NB4 (cell line): ENCODE measurements at regions not wholly inside any gene's neighbourhood (a gene's known extent, or its start where the extent isn't known, plus 50 kb on each side); places are given as distances from the start of the nearest gene placed in this dataset.
"Not testable (repeated sequence)": the region's sequence is repeated elsewhere in the genome, so short reads cannot be mapped to it uniquely, and the experiment has no call there.

Experiments
- DNase-seq: peaks from one replicate; pipeline ENCODE4 v3.0.0; 2010; ENCODE audit warnings: low read depth
- H3K4me3 ChIP-seq: one replicate; pipeline ENCODE4 v1.5.1; 2011; ENCODE audit warnings: mild to moderate bottlenecking, low read depth, low read length, moderate library complexity
- MYC ChIP-seq: IDR thresholded peaks from 2 replicates; pipeline ENCODE4 v1.6.1; 2011; ENCODE audit warnings: low read depth, low read length
- POLR2A ChIP-seq: IDR thresholded peaks from 2 replicates; pipeline ENCODE4 v1.6.1; 2011; ENCODE audit warnings: mild to moderate bottlenecking; ENCODE audit not compliant: insufficient read length; ENCODE audit errors: extremely low read depth
- TF ChIP-seq, protein P1 (sequence below): IDR thresholded peaks from one replicate; pipeline ENCODE4 v1.5.1; 2012; ENCODE audit warnings: low read depth, low read length
- TF ChIP-seq, protein P2 (sequence below): IDR thresholded peaks from 2 replicates; pipeline ENCODE4 v1.6.1; 2011; ENCODE audit warnings: low read depth, low read length

DNA sequence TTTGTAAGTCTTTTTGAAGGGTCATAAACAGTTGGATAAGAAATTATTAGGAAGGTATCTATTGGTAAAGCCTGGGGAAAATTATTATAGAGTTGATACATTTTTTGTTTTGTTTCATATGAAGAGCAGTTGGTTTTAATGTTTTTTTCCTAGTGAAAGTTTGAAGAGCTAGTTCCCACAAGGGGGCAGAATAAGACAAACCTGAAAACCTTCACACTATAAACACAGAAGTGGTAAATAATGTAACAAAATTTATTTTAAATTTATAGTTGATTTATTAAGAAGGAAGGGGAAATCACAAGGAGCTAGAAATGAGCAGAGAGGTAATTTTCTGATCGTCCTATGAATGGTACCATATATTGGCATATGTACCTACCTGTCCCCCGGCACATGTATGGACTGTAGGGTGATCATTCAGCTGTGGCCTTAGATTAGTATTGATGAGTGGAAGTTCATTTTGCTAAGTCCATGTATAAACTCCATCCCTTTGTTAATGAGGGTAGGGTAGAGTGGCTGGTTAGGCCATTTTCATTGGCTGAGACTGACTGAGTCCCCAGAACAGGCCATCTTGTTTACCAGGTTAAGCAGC is 116.3 kb downstream of the TANC2 start:
- TF ChIP-seq, protein P1, sequence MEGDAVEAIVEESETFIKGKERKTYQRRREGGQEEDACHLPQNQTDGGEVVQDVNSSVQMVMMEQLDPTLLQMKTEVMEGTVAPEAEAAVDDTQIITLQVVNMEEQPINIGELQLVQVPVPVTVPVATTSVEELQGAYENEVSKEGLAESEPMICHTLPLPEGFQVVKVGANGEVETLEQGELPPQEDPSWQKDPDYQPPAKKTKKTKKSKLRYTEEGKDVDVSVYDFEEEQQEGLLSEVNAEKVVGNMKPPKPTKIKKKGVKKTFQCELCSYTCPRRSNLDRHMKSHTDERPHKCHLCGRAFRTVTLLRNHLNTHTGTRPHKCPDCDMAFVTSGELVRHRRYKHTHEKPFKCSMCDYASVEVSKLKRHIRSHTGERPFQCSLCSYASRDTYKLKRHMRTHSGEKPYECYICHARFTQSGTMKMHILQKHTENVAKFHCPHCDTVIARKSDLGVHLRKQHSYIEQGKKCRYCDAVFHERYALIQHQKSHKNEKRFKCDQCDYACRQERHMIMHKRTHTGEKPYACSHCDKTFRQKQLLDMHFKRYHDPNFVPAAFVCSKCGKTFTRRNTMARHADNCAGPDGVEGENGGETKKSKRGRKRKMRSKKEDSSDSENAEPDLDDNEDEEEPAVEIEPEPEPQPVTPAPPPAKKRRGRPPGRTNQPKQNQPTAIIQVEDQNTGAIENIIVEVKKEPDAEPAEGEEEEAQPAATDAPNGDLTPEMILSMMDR, result peak; percentile 10
- TF ChIP-seq MYC, result no peak
- no peak for TF ChIP-seq POLR2A
- TF ChIP-seq, protein P2, sequence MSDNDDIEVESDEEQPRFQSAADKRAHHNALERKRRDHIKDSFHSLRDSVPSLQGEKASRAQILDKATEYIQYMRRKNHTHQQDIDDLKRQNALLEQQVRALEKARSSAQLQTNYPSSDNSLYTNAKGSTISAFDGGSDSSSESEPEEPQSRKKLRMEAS, result no peak
- DNase-seq, result peak; percentile 17
- no peak overlapping the region for H3K4me3 ChIP-seq

DNA sequence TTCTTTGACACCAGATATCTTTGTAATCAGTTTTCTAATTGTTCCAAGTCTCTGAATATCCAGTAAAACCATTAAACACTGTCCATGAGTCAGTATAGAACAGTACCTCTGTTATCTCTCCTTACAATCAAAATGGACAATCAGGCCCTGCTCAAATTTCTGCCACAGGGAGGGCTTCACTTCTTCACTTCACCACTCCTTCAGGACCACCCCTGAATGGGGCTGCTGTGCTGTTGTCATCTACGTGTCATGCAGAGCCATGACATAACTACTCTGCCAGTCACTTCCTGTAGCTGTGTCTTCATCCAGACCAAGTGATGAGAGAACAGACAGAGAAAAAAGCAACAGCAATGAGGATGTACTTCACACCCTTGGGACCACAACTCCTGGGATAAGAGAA is 116.9 kb downstream of the TANC2 start:
- TF ChIP-seq, protein P1, result no peak
- peak; percentile 6 for DNase-seq
- no peak overlapping the region for H3K4me3 ChIP-seq

DNA sequence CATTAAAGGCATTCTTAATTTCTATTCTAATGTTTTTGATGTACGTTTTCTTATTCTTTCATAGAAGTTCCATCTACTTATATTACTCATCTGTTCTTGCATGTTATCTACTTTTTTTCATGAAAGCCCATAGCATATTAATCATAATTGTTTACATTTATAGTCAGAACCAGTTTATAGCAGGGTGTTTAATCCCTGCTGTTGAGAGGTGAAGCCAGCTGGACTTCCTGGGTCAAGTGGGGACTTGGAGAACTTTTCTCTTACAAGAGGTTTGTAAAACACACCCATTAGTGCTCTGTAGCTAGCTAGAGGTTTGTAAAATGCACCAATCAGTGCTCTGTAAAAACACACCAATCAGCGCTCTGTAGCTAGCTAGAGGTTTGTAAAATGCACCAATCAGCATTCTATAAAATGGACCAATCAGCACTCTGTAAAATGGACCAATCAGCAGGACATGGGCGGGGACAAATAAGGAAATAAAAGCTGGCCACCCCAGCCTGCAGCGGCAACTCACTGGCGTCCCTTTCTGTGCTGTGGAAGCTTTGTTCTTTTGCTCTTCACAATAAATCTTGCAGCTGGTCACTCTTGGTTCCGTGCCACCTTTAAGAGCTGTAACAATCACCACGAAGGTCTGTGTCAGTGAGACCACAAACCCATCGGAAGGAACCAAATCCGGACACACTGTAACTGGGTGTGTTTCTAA is 120.6 kb downstream of the TANC2 start:
- TF ChIP-seq, protein P1, result no peak
- TF ChIP-seq, protein P2, result no peak
- no peak for TF ChIP-seq MYC
- TF ChIP-seq POLR2A, result no peak
- H3K4me3 ChIP-seq, result no peak overlapping the region
- no peak for DNase-seq

DNA sequence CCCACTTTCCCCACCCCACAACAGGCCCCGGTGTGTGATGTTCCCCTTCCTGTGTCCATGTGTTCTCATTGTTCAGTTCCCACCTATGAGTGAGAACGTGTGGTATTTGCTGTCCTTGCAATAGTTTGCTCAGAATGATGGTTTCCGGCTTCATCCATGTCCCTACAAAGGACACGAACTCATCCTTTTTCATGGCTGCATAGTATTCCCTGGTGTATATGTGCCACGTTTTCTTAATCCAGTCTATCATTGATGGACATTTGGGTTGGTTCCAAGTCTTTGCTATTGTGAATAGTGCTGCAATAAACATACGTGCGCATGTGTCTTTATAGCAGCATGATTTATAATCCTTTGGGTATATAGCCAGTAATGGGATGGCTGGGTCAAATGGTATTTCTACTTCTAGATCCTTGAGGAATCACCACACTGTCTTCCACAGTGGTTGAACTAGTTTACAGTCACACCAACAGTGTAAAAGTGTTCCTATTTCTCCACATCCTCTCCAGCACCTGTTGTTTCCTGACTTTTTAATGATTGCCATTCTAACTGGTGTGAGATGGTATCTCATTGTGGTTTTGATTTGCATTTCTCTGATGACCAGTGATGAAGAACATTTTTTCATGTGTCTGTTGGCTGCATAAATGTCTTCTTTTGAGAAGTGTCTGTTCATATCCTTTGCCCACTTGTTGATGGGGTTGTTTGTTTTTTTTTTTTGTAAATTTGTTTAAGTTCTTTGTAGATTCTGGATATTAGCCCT is 124.5 kb downstream of the TANC2 start:
- not testable (repeated sequence) for H3K4me3 ChIP-seq

DNA sequence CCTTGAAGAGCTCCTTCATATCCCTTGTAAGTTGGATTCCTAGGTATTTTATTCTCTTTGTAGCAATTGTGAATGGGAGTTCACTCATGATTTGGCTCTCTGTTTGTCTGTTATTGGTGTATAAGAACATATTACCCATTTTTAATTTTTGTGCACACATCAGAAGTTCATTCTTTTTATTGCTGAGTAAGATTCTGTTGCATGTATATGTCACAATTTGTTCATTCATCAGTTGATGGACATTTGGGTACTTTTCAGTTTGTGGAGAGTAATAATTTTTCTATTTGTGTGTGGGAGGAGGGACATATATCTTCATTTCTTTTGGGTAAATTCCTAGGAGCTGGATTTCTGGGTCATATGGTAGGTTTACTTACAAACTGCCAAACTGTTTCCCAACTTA is 125.9 kb downstream of the TANC2 start:
- not testable (repeated sequence) for DNase-seq, H3K4me3 ChIP-seq

More for the DNA sequence above, 124.5 kb downstream of the TANC2 start:
- DNase-seq, result not testable (repeated sequence)

DNA sequence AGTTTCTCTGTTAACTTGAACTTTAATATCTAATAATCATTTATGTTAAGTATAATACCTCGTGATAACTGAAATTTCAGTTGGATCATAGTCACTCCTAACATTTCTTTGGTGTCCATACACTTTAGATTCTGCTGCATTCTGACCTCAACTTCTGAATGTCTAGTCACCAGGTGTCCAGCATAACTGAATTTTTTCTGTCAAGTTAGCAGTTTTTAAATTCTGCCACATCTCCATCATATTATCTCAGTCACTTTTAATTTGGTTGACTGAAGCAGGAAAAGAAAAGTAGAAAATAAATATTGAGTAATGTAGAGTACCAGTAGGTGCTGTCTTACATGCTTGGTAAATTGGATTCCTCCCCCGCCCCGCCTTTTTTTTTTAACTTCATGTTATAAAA is 128.6 kb downstream of the TANC2 start:
- no peak overlapping the region for H3K4me3 ChIP-seq
- DNase-seq, result no peak
- TF ChIP-seq MYC (no peak), POLR2A (no peak)

DNA sequence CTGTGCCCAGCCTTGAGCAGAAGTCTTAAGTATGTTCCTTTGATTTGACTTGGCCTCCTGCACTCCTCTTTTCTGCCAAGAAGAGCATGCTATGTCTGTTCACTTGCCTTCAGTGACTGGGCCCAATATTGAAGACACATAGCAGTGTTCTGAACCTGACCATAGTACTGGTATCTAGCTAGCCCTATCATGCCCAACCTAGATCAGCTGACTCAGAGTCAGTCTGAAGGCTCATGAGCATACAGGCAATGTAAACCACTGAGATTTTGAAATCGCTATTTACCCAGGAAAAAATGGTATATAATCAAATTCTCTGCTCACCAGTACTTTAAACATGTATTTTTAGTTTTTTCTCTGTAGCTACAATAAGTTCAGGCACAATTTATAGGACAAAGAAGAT is 129.4 kb downstream of the TANC2 start:
- DNase-seq, result no peak

More for the DNA sequence above, 129.4 kb downstream of the TANC2 start:
- no peak for TF ChIP-seq POLR2A
- TF ChIP-seq, protein P1, result no peak
- TF ChIP-seq, protein P2, result no peak
- TF ChIP-seq MYC, result no peak
- H3K4me3 ChIP-seq, result no peak overlapping the region
